ENCODE measurements at regions not wholly inside any gene's neighbourhood (a gene's known extent, or its start where the extent isn't known, plus 50 kb on each side); places are given as distances from the start of the nearest gene placed in this dataset.
"Not testable (repeated sequence)": the region's sequence is repeated elsewhere in the genome, so short reads cannot be mapped to it uniquely, and the experiment has no call there.

- intact Hi-C loops (cut with micrococcal nuclease) = no loop called here
- no peak overlapping the region for H3K4me3 Mint-ChIP-seq (ENCODE audit: unreplicated experiment)
- H3K4me1 Mint-ChIP-seq (ENCODE audit: insufficient read depth, unreplicated experiment) = no peaks in the 10 kb centered on the region
- ChIA-PET CTCF (no interaction called here), POLR2A (no interaction called here)
- BruUV-seq (replicated peaks) = no TSS peak
- DNase-seq (ENCODE audit: unreplicated experiment) = no peak
- H3K27ac Mint-ChIP-seq (ENCODE audit: low read depth, unreplicated experiment) = no peak overlapping the region
- no peaks in the 10 kb centered on the region for H3K36me3 Mint-ChIP-seq (ENCODE audit: insufficient read depth, unreplicated experiment)
- no peaks in the 10 kb centered on the region for H3K27me3 Mint-ChIP-seq (ENCODE audit: insufficient read depth, unreplicated experiment)
- no peak for TF ChIP-seq CTCF (IDR thresholded peaks at IDR 0.05; ENCODE audit: unreplicated experiment)
- no peaks in the 10 kb centered on the region for H3K9me3 Mint-ChIP-seq (ENCODE audit: unreplicated experiment)
Measured at GRCh38 chr16:60407606-60408005, 1628.6 kb downstream of the CDH8 start.

GRCh38 chr16:60407034-60407433 lies 1629.2 kb downstream of the CDH8 start:
- no peaks in the 10 kb centered on the region for H3K27me3 Mint-ChIP-seq (ENCODE audit: insufficient read depth, unreplicated experiment)
- no peaks in the 10 kb centered on the region for H3K4me1 Mint-ChIP-seq (ENCODE audit: insufficient read depth, unreplicated experiment)
- H3K36me3 Mint-ChIP-seq (ENCODE audit: insufficient read depth, unreplicated experiment) = no peaks in the 10 kb centered on the region
- H3K27ac Mint-ChIP-seq (ENCODE audit: low read depth, unreplicated experiment) = no peak overlapping the region
- intact Hi-C loops (cut with micrococcal nuclease) = no loop called here
- no peak for TF ChIP-seq CTCF (IDR thresholded peaks at IDR 0.05; ENCODE audit: unreplicated experiment)
- no peak overlapping the region for H3K4me3 Mint-ChIP-seq (ENCODE audit: unreplicated experiment)
- CTCF ChIA-PET = interaction anchor here (0.6 kb wide), 1 partner anchor 39 kb away, joined by 4 read pairs; no protein-coding TSS in a partner anchor
- POLR2A ChIA-PET = no interaction called here
- H3K9me3 Mint-ChIP-seq (ENCODE audit: unreplicated experiment) = no peaks in the 10 kb centered on the region
- no TSS peak for BruUV-seq (replicated peaks)
- DNase-seq (ENCODE audit: unreplicated experiment) = no peak

GRCh38 chr16:60405286-60405685 lies 1631.0 kb downstream of the CDH8 start:
- Mint-ChIP-seq H3K27ac (ENCODE audit: low read depth, unreplicated experiment) (no peak overlapping the region), H3K4me1 (ENCODE audit: insufficient read depth, unreplicated experiment) (no peaks in the 10 kb centered on the region), H3K36me3 (ENCODE audit: insufficient read depth, unreplicated experiment) (no peaks in the 10 kb centered on the region), H3K4me3 (ENCODE audit: unreplicated experiment) (no peak overlapping the region), H3K27me3 (ENCODE audit: insufficient read depth, unreplicated experiment) (no peaks in the 10 kb centered on the region), H3K9me3 (ENCODE audit: unreplicated experiment) (no peaks in the 10 kb centered on the region)
- ChIA-PET POLR2A (interaction anchor here (0.7 kb wide), 1 partner anchor 22 kb away, joined by 4 read pairs; no protein-coding TSS in a partner anchor), CTCF (interaction anchor here (0.6 kb wide), 1 partner anchor 847 kb away, joined by 3 read pairs; no protein-coding TSS in a partner anchor)
- no peak for TF ChIP-seq CTCF (IDR thresholded peaks at IDR 0.05; ENCODE audit: unreplicated experiment)
- BruUV-seq (replicated peaks) = no TSS peak
- intact Hi-C loops (cut with micrococcal nuclease) = no loop called here
- no peak for DNase-seq (ENCODE audit: unreplicated experiment)

- Mint-ChIP-seq H3K27me3 (ENCODE audit: insufficient read depth, unreplicated experiment) (no peaks in the 10 kb centered on the region), H3K4me3 (ENCODE audit: unreplicated experiment) (no peak overlapping the region), H3K27ac (ENCODE audit: low read depth, unreplicated experiment) (no peak overlapping the region), H3K9me3 (ENCODE audit: unreplicated experiment) (no peaks in the 10 kb centered on the region), H3K36me3 (ENCODE audit: insufficient read depth, unreplicated experiment) (no peaks in the 10 kb centered on the region), H3K4me1 (ENCODE audit: insufficient read depth, unreplicated experiment) (no peaks in the 10 kb centered on the region)
- intact Hi-C loops (cut with micrococcal nuclease) = no loop called here
- no TSS peak for BruUV-seq (replicated peaks)
- TF ChIP-seq CTCF (IDR thresholded peaks at IDR 0.05; ENCODE audit: unreplicated experiment) = no peak
- no peak for DNase-seq (ENCODE audit: unreplicated experiment)
- POLR2A ChIA-PET = no interaction called here
- CTCF ChIA-PET = no interaction called here
Measured at GRCh38 chr16:60404401-60404800, 1631.8 kb downstream of the CDH8 start.

GRCh38 chr16:60402941-60403340 lies 1633.3 kb downstream of the CDH8 start:
- intact Hi-C loops (cut with micrococcal nuclease); BruUV-seq (replicated peaks): not testable (repeated sequence)

More at GRCh38 chr16:60402941-60403340, 1633.3 kb downstream of the CDH8 start:
- H3K36me3 Mint-ChIP-seq (ENCODE audit: insufficient read depth, unreplicated experiment); H3K27me3 Mint-ChIP-seq (ENCODE audit: insufficient read depth, unreplicated experiment); H3K4me3 Mint-ChIP-seq (ENCODE audit: unreplicated experiment); H3K27ac Mint-ChIP-seq (ENCODE audit: low read depth, unreplicated experiment); DNase-seq (ENCODE audit: unreplicated experiment); CTCF ChIA-PET; H3K4me1 Mint-ChIP-seq (ENCODE audit: insufficient read depth, unreplicated experiment); H3K9me3 Mint-ChIP-seq (ENCODE audit: unreplicated experiment); POLR2A ChIA-PET: not testable (repeated sequence)
